ENCODE measurements at regions not wholly inside any gene's neighbourhood (a gene's known extent, or its start where the extent isn't known, plus 50 kb on each side); places are given as distances from the start of the nearest gene placed in this dataset.

DNA sequence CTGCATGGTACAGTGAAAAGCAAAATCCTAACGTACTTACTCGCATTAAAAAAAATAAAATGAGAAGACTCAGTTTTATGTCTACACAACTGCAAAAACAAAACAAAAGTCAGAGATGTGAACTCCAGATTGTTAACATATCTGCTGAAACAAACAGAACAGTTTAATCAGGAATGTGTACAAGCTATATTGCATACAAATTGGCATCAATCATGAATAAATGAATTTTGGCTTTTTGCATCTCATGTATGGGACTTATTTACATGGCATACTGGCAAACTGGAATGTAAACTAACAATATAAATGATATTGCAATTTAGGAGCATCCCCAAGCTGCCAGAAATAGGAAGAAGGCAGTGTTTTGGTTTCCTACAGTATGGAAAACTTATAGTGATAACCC is 79.6 kb upstream of the NSMCE3 start:
- no peaks in the 10 kb centered on the region for H3K27me3 ChIP-seq
- no peak for TF ChIP-seq POLR2A (IDR thresholded peaks at IDR 0.05)
- TF ChIP-seq, protein P1, sequence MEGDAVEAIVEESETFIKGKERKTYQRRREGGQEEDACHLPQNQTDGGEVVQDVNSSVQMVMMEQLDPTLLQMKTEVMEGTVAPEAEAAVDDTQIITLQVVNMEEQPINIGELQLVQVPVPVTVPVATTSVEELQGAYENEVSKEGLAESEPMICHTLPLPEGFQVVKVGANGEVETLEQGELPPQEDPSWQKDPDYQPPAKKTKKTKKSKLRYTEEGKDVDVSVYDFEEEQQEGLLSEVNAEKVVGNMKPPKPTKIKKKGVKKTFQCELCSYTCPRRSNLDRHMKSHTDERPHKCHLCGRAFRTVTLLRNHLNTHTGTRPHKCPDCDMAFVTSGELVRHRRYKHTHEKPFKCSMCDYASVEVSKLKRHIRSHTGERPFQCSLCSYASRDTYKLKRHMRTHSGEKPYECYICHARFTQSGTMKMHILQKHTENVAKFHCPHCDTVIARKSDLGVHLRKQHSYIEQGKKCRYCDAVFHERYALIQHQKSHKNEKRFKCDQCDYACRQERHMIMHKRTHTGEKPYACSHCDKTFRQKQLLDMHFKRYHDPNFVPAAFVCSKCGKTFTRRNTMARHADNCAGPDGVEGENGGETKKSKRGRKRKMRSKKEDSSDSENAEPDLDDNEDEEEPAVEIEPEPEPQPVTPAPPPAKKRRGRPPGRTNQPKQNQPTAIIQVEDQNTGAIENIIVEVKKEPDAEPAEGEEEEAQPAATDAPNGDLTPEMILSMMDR (IDR thresholded peaks at IDR 0.05): no peak
- intact Hi-C loops (cut with DNase I): no loop called here
- 72 to 84% methylated on average over 2 of the region's 2 CpGs for WGBS, 2 donors
- no peaks in the 10 kb centered on the region for H3K9me3 ChIP-seq
- no peak overlapping the region for H3K4me3 ChIP-seq
- no peaks in the 10 kb centered on the region for H3K36me3 ChIP-seq
- DNase-seq: no peak
- no peak overlapping the region for H3K27ac ChIP-seq
- no peaks in the 10 kb centered on the region for H3K4me1 ChIP-seq

DNA sequence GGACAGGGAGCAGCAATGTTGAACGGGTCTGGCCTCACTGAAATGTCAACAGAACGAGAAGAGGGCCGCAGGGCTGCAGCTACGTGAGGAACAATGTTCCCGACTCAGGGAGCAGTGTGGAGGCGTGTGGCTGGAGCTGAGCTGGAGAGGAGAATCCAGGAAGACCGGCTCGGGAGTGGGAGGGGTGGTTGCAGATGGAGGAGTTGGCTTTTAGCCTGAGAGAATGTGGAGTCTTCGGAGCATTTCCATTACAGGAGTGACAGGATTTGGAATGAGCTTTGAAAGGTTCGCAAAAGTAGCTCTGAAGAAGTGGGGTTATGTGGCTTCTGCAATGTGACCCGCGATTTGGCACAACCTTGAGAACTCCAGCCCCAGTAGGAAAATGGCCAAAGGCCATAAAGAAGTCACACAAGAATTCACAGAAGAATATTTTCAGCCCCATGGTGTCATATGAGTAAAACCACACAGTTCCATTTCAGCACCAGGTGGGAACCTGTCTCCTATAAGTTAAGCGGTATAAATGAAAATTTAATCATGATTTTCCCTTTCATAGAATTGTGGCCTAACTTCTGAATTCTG is 78.8 kb upstream of the NSMCE3 start:
- Histone ChIP-seq H3K9me3 (no peaks in the 10 kb centered on the region), H3K27ac (no peak overlapping the region), H3K4me1 (no peaks in the 10 kb centered on the region), H3K4me3 (no peak overlapping the region), H3K36me3 (no peaks in the 10 kb centered on the region), H3K27me3 (no peaks in the 10 kb centered on the region)
- intact Hi-C loops (cut with DNase I): no loop called here
- WGBS, 2 donors: 28 to 38% methylated on average over 13 of the region's 13 CpGs
- TF ChIP-seq, protein P1 (IDR thresholded peaks at IDR 0.05): no peak
- no peak for TF ChIP-seq POLR2A (IDR thresholded peaks at IDR 0.05)
- DNase-seq: no peak

DNA sequence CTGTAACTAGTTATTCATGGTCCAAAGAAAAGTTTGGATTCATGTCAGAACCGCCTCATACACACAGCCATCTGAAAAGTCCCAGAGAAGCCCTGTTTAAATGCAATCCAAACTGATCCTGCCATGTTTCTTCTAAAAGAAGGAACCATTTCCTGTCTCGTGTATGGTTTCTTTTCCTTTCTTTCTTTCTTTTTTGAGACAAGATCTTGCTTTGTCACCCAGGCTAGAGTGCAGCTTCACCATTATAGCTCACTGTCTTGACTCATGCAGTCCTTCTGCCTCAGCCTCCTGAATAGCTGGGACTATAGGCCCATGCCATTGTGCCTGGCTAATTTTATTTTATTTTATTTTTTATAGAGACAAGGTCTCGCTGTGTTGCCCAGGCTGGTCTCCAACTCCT is 77.4 kb upstream of the NSMCE3 start:
- TF ChIP-seq, protein P1 (IDR thresholded peaks at IDR 0.05): no peak
- TF ChIP-seq POLR2A (IDR thresholded peaks at IDR 0.05): no peak
- 68 to 70% methylated on average over 3 of the region's 3 CpGs for WGBS, 2 donors
- intact Hi-C loops (cut with DNase I): no loop called here

DNA sequence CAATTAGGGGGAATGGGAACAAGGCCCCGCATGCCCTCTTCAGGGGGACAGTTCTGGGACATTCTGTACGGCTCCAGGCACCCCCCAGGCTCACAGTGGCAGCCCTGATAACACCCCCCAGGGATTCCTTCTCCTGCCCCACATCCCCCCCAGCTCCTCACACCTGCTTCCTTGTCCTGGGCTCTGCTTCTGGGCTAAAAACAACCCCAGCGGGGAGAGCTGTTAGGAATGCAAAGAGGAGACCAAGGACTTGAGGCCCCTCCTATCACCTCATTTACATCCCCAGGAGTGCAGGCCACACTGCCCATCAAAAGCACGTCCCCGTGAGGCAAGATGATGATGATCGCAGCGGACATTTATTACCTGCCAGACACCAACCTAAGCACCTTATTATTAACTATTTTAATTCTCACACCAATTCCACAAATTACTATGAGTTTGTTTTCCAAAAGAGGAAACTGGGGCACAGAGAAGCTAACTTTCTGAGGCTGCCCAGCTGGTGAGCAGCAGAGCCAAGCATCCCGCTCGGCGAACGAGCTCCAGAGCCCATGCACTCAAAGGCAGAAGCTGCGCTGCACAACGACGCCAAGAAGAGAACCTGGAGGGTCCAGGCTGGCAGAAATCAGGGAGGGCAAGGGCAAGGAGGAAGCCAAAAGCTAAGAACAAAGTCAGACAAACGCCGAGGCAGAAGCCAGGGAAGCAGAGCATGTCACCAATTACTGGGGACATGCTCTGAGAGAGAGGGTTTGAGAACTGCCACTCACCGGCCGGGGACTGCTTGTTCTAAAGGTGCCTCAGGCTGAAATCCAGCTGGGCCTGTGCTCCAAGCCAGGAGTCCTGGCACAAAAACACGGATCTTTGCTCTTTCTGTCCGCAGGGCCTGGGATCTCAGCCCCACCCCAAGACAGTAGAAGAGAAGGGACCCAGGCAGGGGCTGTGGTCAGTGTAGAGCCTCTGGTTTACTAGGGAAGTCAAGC is 76.2 kb upstream of the NSMCE3 start:
- 71 to 74% methylated on average over 17 to 18 of the region's 20 CpGs for WGBS, 2 donors
- H3K4me3 ChIP-seq: no peak overlapping the region
- no peak overlapping the region for H3K27ac ChIP-seq
- TF ChIP-seq POLR2A (IDR thresholded peaks at IDR 0.05): no peak
- H3K27me3 ChIP-seq: no peaks in the 10 kb centered on the region
- H3K4me1 ChIP-seq: no peaks in the 10 kb centered on the region
- no peak for DNase-seq
- H3K9me3 ChIP-seq: no peaks in the 10 kb centered on the region
- intact Hi-C loops (cut with DNase I): no loop called here
- no peaks in the 10 kb centered on the region for H3K36me3 ChIP-seq

More for the DNA sequence above, 77.4 kb upstream of the NSMCE3 start:
- Histone ChIP-seq H3K4me1 (no peaks in the 10 kb centered on the region), H3K9me3 (no peaks in the 10 kb centered on the region), H3K27me3 (no peaks in the 10 kb centered on the region), H3K27ac (no peak overlapping the region), H3K4me3 (no peak overlapping the region), H3K36me3 (no peaks in the 10 kb centered on the region)
- DNase-seq: no peak

DNA sequence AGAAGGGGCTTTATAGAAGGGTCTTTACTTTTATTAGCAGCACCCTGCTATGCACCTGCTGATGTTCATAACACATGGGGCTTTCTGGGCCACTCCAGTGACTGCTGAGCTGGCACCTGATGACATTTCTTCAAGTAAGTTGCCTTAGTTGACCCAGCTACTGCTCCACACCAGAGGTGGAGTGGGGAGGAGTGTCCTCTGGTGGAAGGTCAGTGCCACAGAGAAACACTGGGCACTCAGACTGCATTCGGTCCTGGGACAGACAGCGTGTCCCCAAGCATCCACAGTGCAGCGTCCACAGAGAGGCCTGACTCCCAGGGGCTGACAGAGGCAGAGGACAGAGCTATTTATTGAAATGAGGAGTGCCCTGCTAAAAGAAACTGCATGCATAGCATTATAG is 74.9 kb upstream of the NSMCE3 start:
- H3K4me3 ChIP-seq: no peak overlapping the region
- H3K4me1 ChIP-seq: no peaks in the 10 kb centered on the region
- no peaks in the 10 kb centered on the region for H3K9me3 ChIP-seq
- H3K27me3 ChIP-seq: no peaks in the 10 kb centered on the region
- WGBS, 2 donors: 72% methylated on average over 2 of the region's 3 CpGs; no CpG with 5 or more reads in 1 of the 2 donors
- no peak overlapping the region for H3K27ac ChIP-seq
- H3K36me3 ChIP-seq: no peaks in the 10 kb centered on the region
- no peak for DNase-seq
- TF ChIP-seq POLR2A (IDR thresholded peaks at IDR 0.05): no peak
- TF ChIP-seq, protein P1 (IDR thresholded peaks at IDR 0.05): no peak
- intact Hi-C loops (cut with DNase I): no loop called here
